ENCODE measurements at regions not wholly inside any gene's neighbourhood (a gene's known extent, or its start where the extent isn't known, plus 50 kb on each side); places are given as distances from the start of the nearest gene placed in this dataset.

DNA sequence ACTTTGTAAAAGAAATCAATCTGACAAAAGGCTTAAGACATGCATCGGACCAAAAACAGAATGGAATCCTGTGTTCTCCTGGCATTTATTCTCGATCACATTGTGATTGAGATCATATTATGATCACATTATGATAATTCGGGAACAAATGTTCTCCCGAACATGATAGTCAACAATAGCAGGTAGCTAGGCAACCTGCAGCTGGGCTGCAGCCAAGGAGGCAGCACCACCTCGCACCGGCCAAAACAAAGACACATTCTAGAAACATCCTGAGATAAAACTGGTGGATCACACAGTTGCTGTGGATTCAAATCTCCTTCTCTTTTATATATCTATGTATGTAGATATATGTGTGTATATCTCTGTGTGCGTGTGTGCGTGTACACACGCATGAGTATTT lies 480.6 kb upstream of the CYLC2 start:
- TF ChIP-seq EZH2 (IDR thresholded peaks at IDR 0.05), result no peak
- TF ChIP-seq POLR2AphosphoS5 (IDR thresholded peaks at IDR 0.05; ENCODE audit: borderline replicate concordance, low read depth, low read length), result no peak
- no peak for TF ChIP-seq FOXP2 (optimal IDR thresholded peaks at IDR 0.05; ENCODE audit: control extremely low read depth, extremely low read length, insufficient read depth)

All from SK-N-MC (cell line).